Common myeloid progenitor, CD34-positive (primary cell): ENCODE measurements at regions not wholly inside any gene's neighbourhood (a gene's known extent, or its start where the extent isn't known, plus 50 kb on each side); places are given as distances from the start of the nearest gene placed in this dataset.

Experiments used
- CTCF ChIA-PET: fragments of 350-600 bp; sonication (Branson Sonifier 250); formaldehyde crosslinking; loops from one replicate; lab custom pipeline; 2021; ENCODE audit warnings: antibody characterized with exemption; lab: Charles Lee
- POLR2A ChIA-PET: fragments of 350-600 bp; sonication (Branson Sonifier 250); formaldehyde crosslinking; loops from one replicate; lab custom pipeline; 2021; ENCODE audit warnings: antibody characterized with exemption; lab: Charles Lee
- DNase-seq, 3 donors: peaks; one replicate each; pipeline versions ENCODE4 v3.0.0 to v3.0.0-alpha.2; 2013
- H3K27ac ChIP-seq, 2 experiments: 1 replicate in 1 of 2; 2 replicates in 1 of 2; pipeline ENCODE4 v1.7.0; 2013; ENCODE audit warnings: inconsistent platforms in 2 of 2, low read length in 2 of 2, mild to moderate bottlenecking in 2 of 2, low read depth in 1 of 2, moderate library complexity in 1 of 2; ENCODE audit not compliant: severe bottlenecking in 2 of 2, insufficient read depth in 1 of 2, poor library complexity in 1 of 2
- H3K27me3 ChIP-seq, 5 experiments: replicated peaks in 2 of 5; 1 replicate in 3 of 5; 2 replicates in 2 of 5; pipeline versions ENCODE4 v1.6.1 to v1.7.0; 2013; ENCODE audit warnings: low read length in 4 of 5, mild to moderate bottlenecking in 2 of 5, moderate library complexity in 2 of 5, inconsistent platforms in 1 of 5; ENCODE audit not compliant: insufficient read depth in 5 of 5, control insufficient read depth in 4 of 5
- H3K36me3 ChIP-seq, 4 experiments: 1 replicate in 2 of 4; 2 replicates in 2 of 4; pipeline versions ENCODE4 v1.6.1 to v1.7.0; 2013; ENCODE audit warnings: low read length in 3 of 4, control low read depth in 1 of 4, mild to moderate bottlenecking in 1 of 4; ENCODE audit not compliant: control insufficient read depth in 4 of 4, insufficient read depth in 4 of 4
- H3K4me1 ChIP-seq, 4 experiments: 1 replicate in 3 of 4; 2 replicates in 1 of 4; pipeline versions ENCODE4 v1.6.1 to v1.7.1; 2013; ENCODE audit warnings: low read length in 3 of 4, mild to moderate bottlenecking in 3 of 4, control low read depth in 1 of 4, inconsistent platforms in 1 of 4, moderate library complexity in 1 of 4; ENCODE audit not compliant: control insufficient read depth in 4 of 4, insufficient read depth in 4 of 4; ENCODE audit errors: control extremely low read depth in 1 of 4
- H3K4me3 ChIP-seq, 7 experiments: 1 replicate in 4 of 7; 2 replicates in 3 of 7; pipeline versions ENCODE4 v1.5.1 to v1.7.0; 2013; ENCODE audit warnings: mild to moderate bottlenecking in 7 of 7, low read length in 6 of 7, moderate library complexity in 6 of 7, inconsistent platforms in 2 of 7, low read depth in 2 of 7, control low read depth in 1 of 7; ENCODE audit not compliant: insufficient read depth in 4 of 7, control insufficient read depth in 1 of 7; ENCODE audit errors: extremely low read depth in 1 of 7
- H3K9me3 ChIP-seq, 5 experiments: 1 replicate in 4 of 5; 2 replicates in 1 of 5; pipeline versions ENCODE4 v1.6.1 to v1.7.1; 2013; ENCODE audit warnings: low read length in 4 of 5, mild to moderate bottlenecking in 2 of 5, inconsistent platforms in 1 of 5, low read depth in 1 of 5, moderate library complexity in 1 of 5; ENCODE audit not compliant: control insufficient read depth in 4 of 5, insufficient read depth in 2 of 5; ENCODE audit errors: control extremely low read depth in 1 of 5
- WGBS: methylation state at CpG from one replicate; pipeline ENCODE4 v1.1.5; 2013; ENCODE audit not compliant: insufficient coverage; 5-methylcytosine and 5-hydroxymethylcytosine counted together

- DNase-seq: no peak
- H3K4me3 ChIP-seq: no peak overlapping the region
- H3K36me3 ChIP-seq: no peaks in the 10 kb centered on the region
- peaks cover 0 to 1% (median 0%) of the 10 kb centered on the region in 5 experiments for H3K9me3 ChIP-seq
- ChIA-PET CTCF (no interaction called here), POLR2A (no interaction called here)
- H3K27ac ChIP-seq: no peak overlapping the region
- no peaks in the 10 kb centered on the region for H3K4me1 ChIP-seq
- no peaks in the 10 kb centered on the region for H3K27me3 ChIP-seq
- 100% methylated on average over 1 of the region's 1 CpG for WGBS
Observed at GRCh38 chr2:4529738-4530137, 826.4 kb downstream of the DCDC2C start.

GRCh38 chr2:4530231-4530630, 826.9 kb downstream of the DCDC2C start:
- DNase-seq: no peak
- ChIA-PET POLR2A (no interaction called here), CTCF (no interaction called here)
- H3K36me3 ChIP-seq: no peaks in the 10 kb centered on the region
- no peak overlapping the region for H3K27ac ChIP-seq
- H3K27me3 ChIP-seq: no peaks in the 10 kb centered on the region
- H3K4me1 ChIP-seq: no peaks in the 10 kb centered on the region
- 97% methylated on average over 5 of the region's 9 CpGs for WGBS
- no peak overlapping the region for H3K4me3 ChIP-seq
- peaks cover 0 to 1% (median 0%) of the 10 kb centered on the region in 5 experiments for H3K9me3 ChIP-seq

- Histone ChIP-seq H3K4me3 (no peak overlapping the region), H3K27ac (no peak overlapping the region), H3K27me3 (no peaks in the 10 kb centered on the region), H3K9me3 (peaks cover 0 to 1% (median 0%) of the 10 kb centered on the region in 5 experiments), H3K36me3 (no peaks in the 10 kb centered on the region), H3K4me1 (no peaks in the 10 kb centered on the region)
- ChIA-PET POLR2A (no interaction called here), CTCF (no interaction called here)
- no peak for DNase-seq
- 93% methylated on average over 1 of the region's 2 CpGs for WGBS
Observed at GRCh38 chr2:4533806-4534205, 830.4 kb downstream of the DCDC2C start.

- CTCF ChIA-PET: no interaction called here
- no peak overlapping the region for H3K4me3 ChIP-seq
- WGBS: 94% methylated on average over 8 of the region's 9 CpGs
Observed at GRCh38 chr2:4539121-4539520, 835.7 kb downstream of the DCDC2C start.

GRCh38 chr2:4549666-4550210, 846.4 kb downstream of the DCDC2C start:
- ChIA-PET CTCF (no interaction called here), POLR2A (no interaction called here)
- Histone ChIP-seq H3K4me1 (no peaks in the 10 kb centered on the region), H3K4me3 (no peak overlapping the region), H3K36me3 (no peaks in the 10 kb centered on the region), H3K27me3 (no peaks in the 10 kb centered on the region), H3K27ac (no peak overlapping the region), H3K9me3 (no peaks in the 10 kb centered on the region)
- DNase-seq: no peak
- 82% methylated on average over 3 of the region's 8 CpGs for WGBS

More at GRCh38 chr2:4539121-4539520, 835.7 kb downstream of the DCDC2C start:
- H3K36me3 ChIP-seq: no peaks in the 10 kb centered on the region
- POLR2A ChIA-PET: no interaction called here
- H3K9me3 ChIP-seq: peaks cover 0 to 1% (median 0%) of the 10 kb centered on the region in 5 experiments
- DNase-seq: no peak
- H3K4me1 ChIP-seq: no peaks in the 10 kb centered on the region
- no peaks in the 10 kb centered on the region for H3K27me3 ChIP-seq
- no peak overlapping the region for H3K27ac ChIP-seq

- 93% methylated on average over 5 of the region's 9 CpGs for WGBS
- no peaks in the 10 kb centered on the region for H3K4me1 ChIP-seq
- CTCF ChIA-PET: no interaction called here
- H3K27ac ChIP-seq: no peak overlapping the region
- no peaks in the 10 kb centered on the region for H3K9me3 ChIP-seq
- H3K4me3 ChIP-seq: no peak overlapping the region
- H3K36me3 ChIP-seq: no peaks in the 10 kb centered on the region
- POLR2A ChIA-PET: no interaction called here
- no peaks in the 10 kb centered on the region for H3K27me3 ChIP-seq
- DNase-seq: no peak
Observed at GRCh38 chr2:4551691-4552474, 848.5 kb downstream of the DCDC2C start.

- no peaks in the 10 kb centered on the region for H3K4me1 ChIP-seq
- no peaks in the 10 kb centered on the region for H3K27me3 ChIP-seq
- WGBS: 90% methylated on average over 15 of the region's 16 CpGs
- POLR2A ChIA-PET: no interaction called here
- H3K27ac ChIP-seq: no peak overlapping the region
- DNase-seq: no peak
- H3K36me3 ChIP-seq: no peaks in the 10 kb centered on the region
- CTCF ChIA-PET: no interaction called here
- no peak overlapping the region for H3K4me3 ChIP-seq
- H3K9me3 ChIP-seq: no peaks in the 10 kb centered on the region
Observed at GRCh38 chr2:4553241-4553640, 849.9 kb downstream of the DCDC2C start.
